Activated T-helper 2 cell treated with anti-CD3 and anti-CD28 coated beads, Interferon-gamma antibody, Interleukin-2, Interleukin-4, amounts not matched to agents 10 μg/mL and 5 μg/mL and 100 μg/mL, durations not matched to agents 14 hours and 24 hours and 36 hours (primary cell): ENCODE measurements at regions not wholly inside any gene's neighbourhood (a gene's known extent, or its start where the extent isn't known, plus 50 kb on each side); places are given as distances from the start of the nearest gene placed in this dataset.

Source experiments
- DNase-seq: peaks from one replicate; pipeline ENCODE4 v3.0.0; 2021; ENCODE audit warnings: low spot score
- H3K27ac Mint-ChIP-seq: one replicate; pipeline ENCODE4 v1.8.0; 2021; ENCODE audit warnings: mixed read lengths
- H3K27me3 Mint-ChIP-seq: one replicate; pipeline ENCODE4 v1.8.0; 2021; ENCODE audit warnings: low read depth, mixed read lengths
- H3K36me3 Mint-ChIP-seq: one replicate; pipeline ENCODE4 v1.8.0; 2021; ENCODE audit warnings: low read depth, mixed read lengths
- H3K4me1 Mint-ChIP-seq: one replicate; pipeline ENCODE4 v1.8.0; 2021; ENCODE audit warnings: low read depth, mixed read lengths
- H3K4me3 Mint-ChIP-seq: one replicate; pipeline ENCODE4 v1.8.0; 2021; ENCODE audit warnings: low read depth, mild to moderate bottlenecking, moderate library complexity, mixed read lengths
- H3K9me3 Mint-ChIP-seq: one replicate; pipeline ENCODE4 v1.8.0; 2021; ENCODE audit warnings: mixed read lengths
- intact Hi-C: fragments of 100-400 bp; cut with micrococcal nuclease; formaldehyde crosslinking; loops from one replicate; pipeline ENCODE4 v1.15.1; 2023

DNA sequence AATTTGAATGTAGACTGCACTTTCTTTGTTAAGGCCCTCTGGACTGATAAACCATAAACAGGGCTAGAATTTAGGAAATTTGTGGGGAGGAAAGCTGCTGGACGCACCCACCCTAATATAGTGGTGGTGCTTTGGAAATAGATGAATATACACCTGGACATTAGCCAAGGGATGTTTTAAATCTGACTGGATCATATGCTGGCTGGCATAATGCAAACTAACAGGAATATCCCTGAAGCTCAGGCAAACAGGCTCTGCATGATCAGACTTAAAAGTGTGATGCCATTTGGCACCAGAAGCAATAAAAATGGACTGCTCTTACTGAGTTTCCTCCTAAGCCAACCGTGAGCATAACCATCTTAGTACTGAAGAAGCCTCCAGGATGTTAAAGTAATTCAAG is 465.8 kb upstream of the ROBO1 start:
- Mint-ChIP-seq H3K4me3 (no peak overlapping the region), H3K36me3 (no peaks in the 10 kb centered on the region), H3K4me1 (no peaks in the 10 kb centered on the region), H3K27ac (no peak overlapping the region), H3K9me3 (peaks cover 20% of the 10 kb centered on the region), H3K27me3 (no peaks in the 10 kb centered on the region)
- intact Hi-C loops = no loop called here
- DNase-seq = no peak

DNA sequence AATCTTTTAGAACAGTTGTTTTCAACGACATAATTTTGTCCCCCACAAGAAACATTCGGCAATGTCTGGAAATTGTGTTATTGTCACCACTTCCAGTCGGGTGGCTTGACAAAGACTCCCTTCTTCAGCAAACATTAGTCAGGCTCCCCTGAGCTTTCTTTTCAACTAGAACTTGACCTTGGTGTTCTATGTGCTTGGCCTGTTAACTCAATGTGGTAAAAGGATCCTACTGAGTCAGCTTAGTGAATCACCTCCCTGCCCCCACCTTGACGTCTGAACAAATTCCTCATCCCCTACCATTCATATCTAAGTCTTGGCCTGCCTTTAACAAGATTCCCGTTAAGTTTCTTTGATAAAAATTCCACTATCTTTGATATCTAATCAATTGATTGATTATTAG is 465.0 kb upstream of the ROBO1 start:
- no peak for DNase-seq
- Mint-ChIP-seq H3K9me3 (peaks cover 19% of the 10 kb centered on the region), H3K4me3 (no peak overlapping the region), H3K27ac (no peak overlapping the region), H3K36me3 (no peaks in the 10 kb centered on the region), H3K4me1 (no peaks in the 10 kb centered on the region), H3K27me3 (no peaks in the 10 kb centered on the region)
- intact Hi-C loops = no loop called here

GRCh38 chr3:80230962-80231361 is 463.2 kb upstream of the ROBO1 start:
- no peak for DNase-seq
- intact Hi-C loops = no loop called here
- Mint-ChIP-seq H3K4me3 (no peak overlapping the region), H3K27ac (no peak overlapping the region), H3K36me3 (no peaks in the 10 kb centered on the region), H3K27me3 (no peaks in the 10 kb centered on the region), H3K4me1 (no peaks in the 10 kb centered on the region), H3K9me3 (peaks cover 19% of the 10 kb centered on the region)

DNA sequence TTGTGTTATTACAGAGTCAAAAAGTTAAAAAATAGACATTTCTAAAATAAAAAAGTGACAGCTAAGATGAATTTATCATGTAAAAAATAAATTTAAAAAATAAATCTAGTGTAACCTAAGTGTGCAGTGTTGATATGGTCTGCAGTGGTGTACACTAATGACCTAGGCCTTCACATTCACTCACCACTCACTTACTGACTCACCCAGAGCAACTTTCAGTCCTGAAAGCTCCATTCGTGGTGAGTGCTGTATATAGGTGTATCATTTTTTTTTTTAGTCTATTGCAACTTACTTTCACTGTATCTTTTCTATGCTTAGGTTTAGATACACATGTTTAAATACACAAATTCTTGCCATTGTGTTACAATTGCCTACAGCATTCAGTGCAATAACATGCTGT is 459.4 kb upstream of the ROBO1 start:
- Mint-ChIP-seq H3K9me3 (peaks cover 21% of the 10 kb centered on the region), H3K4me1 (no peaks in the 10 kb centered on the region), H3K27me3 (no peaks in the 10 kb centered on the region)

DNA sequence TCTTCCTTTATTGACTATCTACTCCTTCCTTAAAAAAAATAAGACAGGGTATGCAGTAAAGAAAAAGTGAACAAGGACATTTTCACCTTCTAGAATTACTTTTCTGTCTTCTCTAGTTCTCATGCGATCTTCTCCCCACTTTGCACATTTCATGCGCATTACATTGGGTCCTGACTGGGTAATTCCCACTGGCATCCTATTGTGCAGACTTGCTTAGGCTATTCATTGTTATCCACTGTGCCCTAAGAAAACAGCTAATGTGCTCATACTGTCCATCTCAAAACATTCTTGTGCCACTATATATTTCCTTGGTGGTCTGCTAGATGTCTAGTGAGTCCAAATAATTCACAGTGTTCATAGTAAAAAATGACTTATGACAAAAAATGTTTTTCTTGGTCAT is 447.4 kb upstream of the ROBO1 start:
- no peaks in the 10 kb centered on the region for H3K27me3 Mint-ChIP-seq
- H3K4me1 Mint-ChIP-seq = no peaks in the 10 kb centered on the region
- intact Hi-C loops = no loop called here
- H3K27ac Mint-ChIP-seq = no peak overlapping the region
- H3K4me3 Mint-ChIP-seq = no peak overlapping the region
- peaks cover 31% of the 10 kb centered on the region for H3K9me3 Mint-ChIP-seq
- H3K36me3 Mint-ChIP-seq = no peaks in the 10 kb centered on the region
- no peak for DNase-seq

More for the DNA sequence above, 459.4 kb upstream of the ROBO1 start:
- Mint-ChIP-seq H3K4me3 (no peak overlapping the region), H3K36me3 (no peaks in the 10 kb centered on the region), H3K27ac (no peak overlapping the region)
- DNase-seq = no peak
- intact Hi-C loops = no loop called here

- Mint-ChIP-seq H3K9me3 (peaks cover 38% of the 10 kb centered on the region), H3K4me1 (no peaks in the 10 kb centered on the region), H3K27ac (no peak overlapping the region), H3K4me3 (no peak overlapping the region), H3K27me3 (no peaks in the 10 kb centered on the region), H3K36me3 (no peaks in the 10 kb centered on the region)
- intact Hi-C loops = no loop called here
- DNase-seq = no peak
These were observed 445.3 kb upstream of the ROBO1 start for GRCh38 chr3:80213086-80213485.

DNA sequence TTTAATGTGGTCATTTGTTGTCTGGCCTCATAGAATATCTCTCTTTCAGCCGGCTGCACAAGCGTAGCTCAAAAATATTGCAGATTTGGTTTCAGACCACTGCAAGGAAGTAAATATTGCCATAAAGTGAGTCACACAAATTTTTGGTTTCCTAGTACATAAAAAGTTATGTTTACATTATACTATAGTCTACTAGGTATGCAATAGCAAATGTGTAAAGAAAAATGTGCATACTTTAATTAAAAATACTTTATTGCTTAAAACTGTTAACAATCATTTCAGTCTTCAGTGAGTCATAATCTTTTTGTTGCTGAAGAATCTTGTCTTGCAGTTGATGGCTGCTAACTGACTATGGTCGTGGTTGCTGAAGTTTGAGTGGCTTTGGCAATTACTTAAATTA is 425.1 kb upstream of the ROBO1 start:
- Mint-ChIP-seq H3K27ac (no peak overlapping the region), H3K4me1 (no peaks in the 10 kb centered on the region), H3K36me3 (no peaks in the 10 kb centered on the region), H3K27me3 (no peaks in the 10 kb centered on the region), H3K9me3 (peaks cover 43% of the 10 kb centered on the region), H3K4me3 (no peak overlapping the region)
- no peak for DNase-seq
- intact Hi-C loops = no loop called here

- Mint-ChIP-seq H3K4me1 (no peaks in the 10 kb centered on the region), H3K4me3 (no peak overlapping the region), H3K27me3 (no peaks in the 10 kb centered on the region), H3K9me3 (peaks cover 51% of the 10 kb centered on the region), H3K36me3 (no peaks in the 10 kb centered on the region), H3K27ac (no peak overlapping the region)
- DNase-seq = no peak
- intact Hi-C loops = no loop called here
These were observed 422.3 kb upstream of the ROBO1 start for GRCh38 chr3:80190051-80190450.

DNA sequence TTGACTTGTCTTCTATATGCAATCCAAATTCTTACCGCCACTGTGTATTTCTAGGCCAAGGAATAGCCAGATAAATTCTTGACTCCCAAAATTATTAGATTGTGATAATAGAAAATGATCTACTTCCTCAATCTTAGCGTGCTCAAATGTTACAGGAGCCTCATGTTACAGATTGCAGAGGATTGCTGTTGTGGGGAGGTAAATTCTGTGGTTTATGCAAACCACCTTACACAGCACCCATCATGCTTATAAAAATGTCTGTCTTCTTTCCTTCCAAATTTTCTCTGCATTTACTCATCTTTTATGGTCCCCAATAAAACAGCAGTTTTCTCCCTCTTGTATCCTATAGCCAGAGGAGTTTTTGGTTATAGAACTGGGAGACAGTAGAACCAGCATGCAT is 420.2 kb upstream of the ROBO1 start:
- peaks cover 48% of the 10 kb centered on the region for H3K9me3 Mint-ChIP-seq
- no peaks in the 10 kb centered on the region for H3K4me1 Mint-ChIP-seq
- H3K27ac Mint-ChIP-seq = no peak overlapping the region
- DNase-seq = no peak
- H3K36me3 Mint-ChIP-seq = no peaks in the 10 kb centered on the region
- H3K27me3 Mint-ChIP-seq = no peaks in the 10 kb centered on the region
- intact Hi-C loops = no loop called here
- H3K4me3 Mint-ChIP-seq = no peak overlapping the region

GRCh38 chr3:80159990-80160506 is 392.2 kb upstream of the ROBO1 start:
- DNase-seq = no peak
- Mint-ChIP-seq H3K27me3 (no peaks in the 10 kb centered on the region), H3K9me3 (peaks cover 26% of the 10 kb centered on the region)

GRCh38 chr3:80158332-80158731 is 390.5 kb upstream of the ROBO1 start:
- Mint-ChIP-seq H3K4me1 (no peaks in the 10 kb centered on the region), H3K4me3 (no peak overlapping the region), H3K27me3 (no peaks in the 10 kb centered on the region), H3K9me3 (peaks cover 31% of the 10 kb centered on the region), H3K27ac (no peak overlapping the region), H3K36me3 (no peaks in the 10 kb centered on the region)
- intact Hi-C loops = no loop called here
- DNase-seq = no peak

More at GRCh38 chr3:80159990-80160506, 392.2 kb upstream of the ROBO1 start:
- H3K4me1 Mint-ChIP-seq = no peaks in the 10 kb centered on the region
- no peak overlapping the region for H3K4me3 Mint-ChIP-seq
- H3K27ac Mint-ChIP-seq = no peak overlapping the region
- H3K36me3 Mint-ChIP-seq = no peaks in the 10 kb centered on the region
- intact Hi-C loops = no loop called here

GRCh38 chr3:80157546-80157945 is 389.7 kb upstream of the ROBO1 start:
- no peaks in the 10 kb centered on the region for H3K36me3 Mint-ChIP-seq
- H3K27ac Mint-ChIP-seq = no peak overlapping the region
- no peaks in the 10 kb centered on the region for H3K27me3 Mint-ChIP-seq
- no peak overlapping the region for H3K4me3 Mint-ChIP-seq
- intact Hi-C loops = no loop called here
- DNase-seq = no peak
- peaks cover 31% of the 10 kb centered on the region for H3K9me3 Mint-ChIP-seq
- H3K4me1 Mint-ChIP-seq = no peaks in the 10 kb centered on the region

DNA sequence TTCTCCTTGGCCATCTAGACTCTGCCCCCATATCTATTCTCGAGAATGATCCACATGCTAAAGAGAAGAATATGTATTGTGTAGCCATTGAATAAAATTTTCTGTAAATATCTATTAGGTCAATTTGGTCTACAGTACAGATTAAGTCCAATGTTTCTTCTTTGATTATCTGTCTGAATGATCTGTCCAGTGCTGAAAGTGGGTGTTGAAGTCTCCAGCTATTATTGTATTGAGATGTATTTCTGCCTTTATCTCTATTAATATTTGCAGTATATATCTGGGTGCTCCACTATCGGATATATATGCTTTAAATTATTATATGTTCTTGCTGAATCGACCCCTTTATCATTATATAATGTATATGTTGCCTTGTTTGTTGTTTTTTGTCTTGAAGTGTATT is 384.9 kb upstream of the ROBO1 start:
- DNase-seq = no peak
- no peak overlapping the region for H3K27ac Mint-ChIP-seq
- H3K36me3 Mint-ChIP-seq = no peaks in the 10 kb centered on the region
- no peaks in the 10 kb centered on the region for H3K4me1 Mint-ChIP-seq
- intact Hi-C loops = no loop called here
- H3K4me3 Mint-ChIP-seq = no peak overlapping the region
- peaks cover 61% of the 10 kb centered on the region for H3K9me3 Mint-ChIP-seq
- H3K27me3 Mint-ChIP-seq = no peaks in the 10 kb centered on the region

DNA sequence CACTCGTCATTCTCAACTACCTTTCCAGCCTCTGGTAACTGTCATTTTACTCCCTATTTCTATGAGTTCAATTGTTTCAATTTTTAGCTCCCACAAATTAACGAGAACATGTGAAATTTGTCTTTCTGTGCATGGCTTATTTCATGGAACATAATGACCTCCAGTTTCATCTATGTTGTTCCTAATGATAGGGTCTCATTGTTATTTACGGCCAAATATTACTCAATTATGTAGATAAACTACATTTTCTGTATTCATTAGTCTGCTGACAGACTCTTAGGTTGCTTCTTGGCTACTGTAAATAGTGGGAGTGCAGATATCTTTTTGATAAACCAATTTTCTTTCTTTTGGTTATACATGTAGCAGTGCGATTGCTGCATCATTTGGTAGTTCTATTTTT is 374.9 kb upstream of the ROBO1 start:
- Mint-ChIP-seq H3K27ac (no peak overlapping the region), H3K9me3 (peaks cover 59% of the 10 kb centered on the region)

More for the DNA sequence above, 374.9 kb upstream of the ROBO1 start:
- Mint-ChIP-seq H3K4me3 (no peak overlapping the region), H3K36me3 (no peaks in the 10 kb centered on the region), H3K27me3 (no peaks in the 10 kb centered on the region), H3K4me1 (no peaks in the 10 kb centered on the region)
- DNase-seq = no peak
- intact Hi-C loops = no loop called here
